Trophoblast cell (in vitro differentiated cells and primary cell): ENCODE measurements at regions not wholly inside any gene's neighbourhood (a gene's known extent, or its start where the extent isn't known, plus 50 kb on each side); places are given as distances from the start of the nearest gene placed in this dataset.
"Not testable (repeated sequence)": the region's sequence is repeated elsewhere in the genome, so short reads cannot be mapped to it uniquely, and the experiment has no call there.

Experiments used
- DNase-seq, 2 donors: peaks; one replicate each; pipeline ENCODE4 v3.0.0-alpha.2; 2016
- H2AFZ ChIP-seq: 2 replicates; pipeline ENCODE4 v1.6.1; 2013; ENCODE audit warnings: low read length, moderate library complexity, mild to moderate bottlenecking; ENCODE audit not compliant: insufficient read depth, poor library complexity
- H2AK5ac ChIP-seq: 2 replicates; pipeline ENCODE4 v1.6.1; 2013; ENCODE audit warnings: mild to moderate bottlenecking, low read length
- H2BK120ac ChIP-seq: 2 replicates; pipeline ENCODE4 v1.6.1; 2013; ENCODE audit warnings: low read length, mild to moderate bottlenecking, moderate library complexity; ENCODE audit not compliant: insufficient read depth, poor library complexity
- H2BK12ac ChIP-seq: 2 replicates; pipeline ENCODE4 v1.6.1; 2013; ENCODE audit warnings: mild to moderate bottlenecking, low read length, moderate library complexity
- H2BK5ac ChIP-seq: 2 replicates; pipeline ENCODE4 v1.6.1; 2013; ENCODE audit warnings: low read length, low read depth, moderate library complexity, mild to moderate bottlenecking; ENCODE audit not compliant: poor library complexity
- H3K14ac ChIP-seq: 2 replicates; pipeline ENCODE4 v1.6.1; 2013; ENCODE audit warnings: mild to moderate bottlenecking, low read length
- H3K18ac ChIP-seq: 2 replicates; pipeline ENCODE4 v1.6.1; 2013; ENCODE audit warnings: mild to moderate bottlenecking, low read length
- H3K23ac ChIP-seq: 2 replicates; pipeline ENCODE4 v1.6.1; 2013; ENCODE audit warnings: low read length
- H3K27ac ChIP-seq: 2 replicates; pipeline ENCODE4 v1.5.1; 2013; ENCODE audit warnings: low read depth, mild to moderate bottlenecking, inconsistent platforms, low read length, moderate library complexity
- H3K27me3 ChIP-seq: 2 replicates; pipeline ENCODE4 v1.6.1; 2013; ENCODE audit warnings: inconsistent platforms, mild to moderate bottlenecking, low read length, moderate library complexity; ENCODE audit not compliant: insufficient read depth
- H3K36me3 ChIP-seq, 2 experiments: 1 replicate in 1 of 2; 2 replicates in 1 of 2; pipeline ENCODE4 v1.6.1; 2013; ENCODE audit warnings: low read length in 2 of 2, mild to moderate bottlenecking in 2 of 2, moderate library complexity in 1 of 2; ENCODE audit not compliant: insufficient read depth in 2 of 2, control insufficient read depth in 1 of 2
- H3K4ac ChIP-seq: 2 replicates; pipeline ENCODE4 v1.6.1; 2013; ENCODE audit warnings: low read depth, mild to moderate bottlenecking, low read length, moderate library complexity
- H3K4me1 ChIP-seq, 2 experiments: 1 replicate in 1 of 2; 2 replicates in 1 of 2; pipeline ENCODE4 v1.6.1; 2013; ENCODE audit warnings: low read length in 2 of 2, mild to moderate bottlenecking in 2 of 2, moderate library complexity in 1 of 2; ENCODE audit not compliant: insufficient read depth in 2 of 2, control insufficient read depth in 1 of 2
- H3K4me2 ChIP-seq: 2 replicates; pipeline ENCODE4 v1.6.1; 2013; ENCODE audit warnings: inconsistent platforms, mild to moderate bottlenecking, low read length, moderate library complexity
- H3K4me3 ChIP-seq: 2 replicates; pipeline ENCODE4 v1.5.1; 2013; ENCODE audit warnings: mild to moderate bottlenecking, low read depth, low read length, inconsistent platforms
- H3K79me1 ChIP-seq: one replicate; pipeline ENCODE4 v1.6.1; 2013; ENCODE audit warnings: low read length
- H3K79me2 ChIP-seq: 2 replicates; pipeline ENCODE4 v1.6.1; 2013; ENCODE audit warnings: low read length, mild to moderate bottlenecking; ENCODE audit not compliant: control insufficient read depth, insufficient read depth, poor library complexity
- H3K9ac ChIP-seq: 2 replicates; pipeline ENCODE4 v1.6.1; 2013; ENCODE audit warnings: mild to moderate bottlenecking, low read length
- H3K9me3 ChIP-seq: 2 replicates; pipeline ENCODE4 v1.6.1; 2013; ENCODE audit warnings: low read depth, mild to moderate bottlenecking, control low read depth, inconsistent platforms, low read length; ENCODE audit not compliant: insufficient read depth
- H4K12ac ChIP-seq: 2 replicates; pipeline ENCODE4 v1.6.1; 2013; ENCODE audit warnings: low read depth, mild to moderate bottlenecking, low read length, moderate library complexity
- H4K8ac ChIP-seq: 2 replicates; pipeline ENCODE4 v1.6.1; 2013; ENCODE audit warnings: low read depth, mild to moderate bottlenecking, low read length, moderate library complexity
- H4K91ac ChIP-seq: one replicate; pipeline ENCODE4 v1.6.1; 2013; ENCODE audit warnings: low read depth, mild to moderate bottlenecking, low read length, moderate library complexity
- WGBS: extraction: QIAGEN DNeasy Blood & Tissue Kit; methylation state at CpG from one replicate; pipeline ENCODE4 v1.1.7; 2013; ENCODE audit warnings: missing lambda C conversion rate; ENCODE audit not compliant: insufficient read length, insufficient coverage; ENCODE audit errors: extremely low coverage; 5-methylcytosine and 5-hydroxymethylcytosine counted together

GRCh38 chr16:86267657-86268056 lies 242.7 kb upstream of the FOXF1 start:
- H3K9me3 ChIP-seq, H3K4me2 ChIP-seq, H4K12ac ChIP-seq, H2BK12ac ChIP-seq, H3K4me1 ChIP-seq, DNase-seq, H3K79me2 ChIP-seq, H2BK120ac ChIP-seq, H3K18ac ChIP-seq, H3K23ac ChIP-seq, H3K4ac ChIP-seq, H2AK5ac ChIP-seq, H2AFZ ChIP-seq, H3K9ac ChIP-seq, H3K36me3 ChIP-seq, H2BK5ac ChIP-seq, H3K14ac ChIP-seq, H3K79me1 ChIP-seq, H4K91ac ChIP-seq, H3K27me3 ChIP-seq, H3K4me3 ChIP-seq, H3K27ac ChIP-seq, H4K8ac ChIP-seq: not testable (repeated sequence)
- no CpG with 5 or more reads among the region's 3 CpGs for WGBS

- Histone ChIP-seq H3K9ac (no peak overlapping the region), H4K8ac (no peak overlapping the region), H2AK5ac (no peak overlapping the region), H3K4ac (no peak overlapping the region), H3K9me3 (peaks cover 2% of the 10 kb centered on the region), H3K18ac (no peak overlapping the region), H3K27me3 (no peaks in the 10 kb centered on the region), H2BK120ac (no peak overlapping the region), H4K91ac (no peak overlapping the region), H3K27ac (no peak overlapping the region), H2BK12ac (no peak overlapping the region), H3K4me3 (no peak overlapping the region), H3K4me2 (no peak overlapping the region), H2BK5ac (no peak overlapping the region), H3K14ac (no peak overlapping the region), H3K79me2 (no peaks in the 10 kb centered on the region), H2AFZ (no peak overlapping the region), H3K4me1 (no peaks in the 10 kb centered on the region), H3K23ac (no peak overlapping the region), H3K36me3 (no peaks in the 10 kb centered on the region), H4K12ac (no peak overlapping the region), H3K79me1 (no peaks in the 10 kb centered on the region)
- no peak for DNase-seq
- no CpG with 5 or more reads among the region's 7 CpGs for WGBS
These were observed 239.6 kb upstream of the FOXF1 start for GRCh38 chr16:86270696-86271095.

- H3K4me3 ChIP-seq: no peak overlapping the region
- WGBS: no CpG with 5 or more reads among the region's 1 CpG
These were observed 237.6 kb upstream of the FOXF1 start for GRCh38 chr16:86272744-86273143.

GRCh38 chr16:86277221-86277620 lies 233.1 kb upstream of the FOXF1 start:
- H4K8ac ChIP-seq: no peak overlapping the region
- no peak overlapping the region for H2BK120ac ChIP-seq
- no peaks in the 10 kb centered on the region for H3K79me2 ChIP-seq
- no peak overlapping the region for H2BK5ac ChIP-seq
- H4K12ac ChIP-seq: no peak overlapping the region
- DNase-seq: no peak
- no peaks in the 10 kb centered on the region for H3K9me3 ChIP-seq
- H2AFZ ChIP-seq: no peak overlapping the region
- no peak overlapping the region for H3K4me3 ChIP-seq
- H3K36me3 ChIP-seq: no peaks in the 10 kb centered on the region
- no peak overlapping the region for H3K14ac ChIP-seq
- H3K4me2 ChIP-seq: no peak overlapping the region
- no peaks in the 10 kb centered on the region for H3K4me1 ChIP-seq
- H3K27me3 ChIP-seq: no peaks in the 10 kb centered on the region
- no peak overlapping the region for H3K27ac ChIP-seq
- no peak overlapping the region for H3K4ac ChIP-seq
- H2BK12ac ChIP-seq: no peak overlapping the region
- no peak overlapping the region for H3K9ac ChIP-seq
- H2AK5ac ChIP-seq: no peak overlapping the region
- no peaks in the 10 kb centered on the region for H3K79me1 ChIP-seq
- H4K91ac ChIP-seq: no peak overlapping the region
- H3K18ac ChIP-seq: no peak overlapping the region
- WGBS: no CpG with 5 or more reads among the region's 3 CpGs
- no peak overlapping the region for H3K23ac ChIP-seq

More at GRCh38 chr16:86272744-86273143, 237.6 kb upstream of the FOXF1 start:
- Histone ChIP-seq H2BK5ac (no peak overlapping the region), H3K36me3 (no peaks in the 10 kb centered on the region), H3K79me2 (no peaks in the 10 kb centered on the region), H4K12ac (no peak overlapping the region), H3K4ac (no peak overlapping the region), H4K8ac (no peak overlapping the region), H3K27ac (no peak overlapping the region), H2AK5ac (no peak overlapping the region), H3K23ac (no peak overlapping the region), H3K27me3 (no peaks in the 10 kb centered on the region), H2BK120ac (no peak overlapping the region), H3K9me3 (peaks cover 2% of the 10 kb centered on the region), H3K4me2 (no peak overlapping the region), H3K79me1 (no peaks in the 10 kb centered on the region), H2AFZ (no peak overlapping the region), H3K14ac (no peak overlapping the region), H2BK12ac (no peak overlapping the region), H3K9ac (no peak overlapping the region), H4K91ac (no peak overlapping the region), H3K18ac (no peak overlapping the region), H3K4me1 (no peaks in the 10 kb centered on the region)
- no peak for DNase-seq
